A549 (cell line): ENCODE measurements at regions not wholly inside any gene's neighbourhood (a gene's known extent, or its start where the extent isn't known, plus 50 kb on each side); places are given as distances from the start of the nearest gene placed in this dataset.

ENCODE experiments used
- CHD4 ChIP-seq: fragments of 200-600 bp; sonication (generic); IDR thresholded peaks from 2 replicates; pipeline ENCODE4 v1.6.1; 2016; ENCODE audit warnings: antibody characterized with exemption, mild to moderate bottlenecking, borderline replicate concordance
- FOSB ChIP-seq: fragments of 250-450 bp; sonication (Bioruptor Pico); IDR thresholded peaks from 2 replicates; pipeline ENCODE4 v1.5.0; 2020; ENCODE audit warnings: mild to moderate bottlenecking, moderate library complexity
- HOXA7 ChIP-seq: fragments of 250-450 bp; sonication (Bioruptor Pico); IDR thresholded peaks from 2 replicates; pipeline ENCODE4 v1.5.0; 2020; ENCODE audit warnings: mild to moderate bottlenecking, moderate library complexity

GRCh38 chr3:16834753-16835152 is 50.0 kb upstream of the PLCL2 start (continued):
- no peak for TF ChIP-seq FOSB (CRISPR knock-in tag)
- no peak for TF ChIP-seq CHD4
- no peak for TF ChIP-seq HOXA7
- TF ChIP-seq, all 56 proteins: peak for 0
